NT2/D1 (cell line): ENCODE measurements at regions not wholly inside any gene's neighbourhood (a gene's known extent, or its start where the extent isn't known, plus 50 kb on each side); places are given as distances from the start of the nearest gene placed in this dataset.

Experiments used
- DNase-seq: peaks from one replicate; pipeline ENCODE4 v3.0.0-alpha.2; 2011; ENCODE audit warnings: low read depth, low spot score
- H3K27me3 ChIP-seq: 2 replicates; pipeline ENCODE4 v1.6.0; 2011; ENCODE audit warnings: mild to moderate bottlenecking; ENCODE audit not compliant: insufficient read length, insufficient read depth
- H3K36me3 ChIP-seq: 2 replicates; pipeline ENCODE4 v1.6.1; 2011; ENCODE audit warnings: mild to moderate bottlenecking, low read length, mixed read lengths; ENCODE audit not compliant: insufficient read depth, insufficient read length
- H3K4me1 ChIP-seq: 2 replicates; pipeline ENCODE4 v1.5.1; 2011; ENCODE audit not compliant: insufficient read depth, insufficient read length
- H3K4me3 ChIP-seq: 2 replicates; pipeline ENCODE4 v1.5.1; 2011; ENCODE audit warnings: low read depth; ENCODE audit not compliant: insufficient read length
- H3K9ac ChIP-seq: 2 replicates; pipeline ENCODE4 v1.6.0; 2011; ENCODE audit warnings: low read depth; ENCODE audit not compliant: insufficient read length
- H3K9me3 ChIP-seq: 2 replicates; pipeline ENCODE4 v1.5.1; 2011; ENCODE audit warnings: mild to moderate bottlenecking, low read length; ENCODE audit not compliant: insufficient read depth
- SUZ12 ChIP-seq: IDR thresholded peaks from 2 replicates; pipeline ENCODE4 v1.6.1; 2011; ENCODE audit not compliant: insufficient read length, insufficient read depth; ENCODE audit errors: extremely low read depth
- YY1 ChIP-seq: IDR thresholded peaks from 2 replicates; pipeline ENCODE4 v1.6.1; 2011; ENCODE audit not compliant: insufficient read length, insufficient read depth
- ZNF274 ChIP-seq: IDR thresholded peaks from 2 replicates; pipeline ENCODE4 v1.6.1; 2011; ENCODE audit warnings: mild to moderate bottlenecking, low read depth, low read length

GRCh38 chr20:40449974-40450616, 238.9 kb downstream of the MAFB start:
- H3K36me3 ChIP-seq: no peaks in the 10 kb centered on the region
- H3K9me3 ChIP-seq: peaks cover 9% of the 10 kb centered on the region; the same call in 1 of the 2 replicates
- H3K27me3 ChIP-seq: no peaks in the 10 kb centered on the region
- no peak for DNase-seq
- no peaks in the 10 kb centered on the region for H3K4me1 ChIP-seq
- TF ChIP-seq YY1: no peak
- no peak for TF ChIP-seq ZNF274
- no peak for TF ChIP-seq SUZ12
- H3K9ac ChIP-seq: no peak overlapping the region
- H3K4me3 ChIP-seq: no peak overlapping the region

- no peak for DNase-seq
- no peaks in the 10 kb centered on the region for H3K36me3 ChIP-seq
- no peak overlapping the region for H3K4me3 ChIP-seq
- no peak overlapping the region for H3K9ac ChIP-seq
- H3K27me3 ChIP-seq: no peaks in the 10 kb centered on the region
- TF ChIP-seq YY1 (no peak), ZNF274 (no peak), SUZ12 (no peak)
- peaks cover 9% of the 10 kb centered on the region; the same call in 1 of the 2 replicates for H3K9me3 ChIP-seq
- peaks cover under 1% of the 10 kb centered on the region for H3K4me1 ChIP-seq
These were observed 239.8 kb downstream of the MAFB start for GRCh38 chr20:40449144-40449690.

GRCh38 chr20:40446888-40447287, 242.1 kb downstream of the MAFB start:
- peaks cover 4% of the 10 kb centered on the region for H3K4me1 ChIP-seq
- H3K9ac ChIP-seq: no peak overlapping the region
- no peak for DNase-seq
- H3K36me3 ChIP-seq: no peaks in the 10 kb centered on the region
- no peak overlapping the region for H3K4me3 ChIP-seq
- no peak for TF ChIP-seq SUZ12
- no peak for TF ChIP-seq YY1
- TF ChIP-seq ZNF274: no peak
- H3K27me3 ChIP-seq: no peaks in the 10 kb centered on the region
- no peaks in the 10 kb centered on the region for H3K9me3 ChIP-seq

GRCh38 chr20:40444516-40444915, 244.5 kb downstream of the MAFB start:
- H3K4me3 ChIP-seq: no peak overlapping the region
- H3K9me3 ChIP-seq: no peaks in the 10 kb centered on the region
- no peak for DNase-seq
- no peaks in the 10 kb centered on the region for H3K36me3 ChIP-seq
- TF ChIP-seq ZNF274 (no peak), YY1 (no peak)
- no peaks in the 10 kb centered on the region for H3K27me3 ChIP-seq
- peaks cover 4% of the 10 kb centered on the region for H3K4me1 ChIP-seq
- no peak overlapping the region for H3K9ac ChIP-seq

DNA sequence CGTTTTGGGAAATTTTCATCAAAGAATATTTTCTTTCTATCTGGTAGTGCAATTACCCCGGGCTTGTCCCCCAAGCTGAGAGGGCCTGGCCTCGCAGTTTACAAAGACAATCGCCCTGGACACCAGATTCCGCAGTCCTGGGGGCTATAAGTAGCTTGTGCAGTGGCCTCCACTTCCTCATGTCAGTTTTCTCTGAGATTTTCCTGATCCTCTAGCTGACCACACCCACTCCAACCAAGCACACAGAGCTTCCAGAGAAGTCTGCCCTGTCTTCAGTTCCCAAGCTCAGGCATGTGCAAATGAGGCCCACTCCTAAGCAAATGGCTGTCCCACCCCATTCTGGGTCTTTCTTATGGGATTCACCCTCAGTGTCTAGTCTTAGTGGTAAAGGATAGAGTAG, 245.3 kb downstream of the MAFB start:
- H3K4me3 ChIP-seq: no peak overlapping the region
- no peaks in the 10 kb centered on the region for H3K9me3 ChIP-seq
- TF ChIP-seq SUZ12: no peak
- TF ChIP-seq ZNF274: no peak
- TF ChIP-seq YY1: no peak
- no peaks in the 10 kb centered on the region for H3K36me3 ChIP-seq
- H3K4me1 ChIP-seq: peaks cover 4% of the 10 kb centered on the region
- DNase-seq: no peak
- no peak overlapping the region for H3K9ac ChIP-seq
- no peaks in the 10 kb centered on the region for H3K27me3 ChIP-seq

GRCh38 chr20:40442181-40442963, 246.7 kb downstream of the MAFB start:
- H3K9ac ChIP-seq: no peak overlapping the region
- H3K36me3 ChIP-seq: no peaks in the 10 kb centered on the region
- H3K4me3 ChIP-seq: no peak overlapping the region
- H3K9me3 ChIP-seq: no peaks in the 10 kb centered on the region
- no peak for DNase-seq
- no peaks in the 10 kb centered on the region for H3K27me3 ChIP-seq
- H3K4me1 ChIP-seq: peaks cover 4% of the 10 kb centered on the region
- no peak for TF ChIP-seq SUZ12
- no peak for TF ChIP-seq YY1
- TF ChIP-seq ZNF274: no peak

- DNase-seq: no peak
- no peaks in the 10 kb centered on the region for H3K27me3 ChIP-seq
- no peaks in the 10 kb centered on the region for H3K36me3 ChIP-seq
- peaks cover 4% of the 10 kb centered on the region for H3K4me1 ChIP-seq
- H3K9ac ChIP-seq: no peak overlapping the region
- no peaks in the 10 kb centered on the region for H3K9me3 ChIP-seq
- TF ChIP-seq ZNF274 (no peak), YY1 (no peak), SUZ12 (no peak)
- H3K4me3 ChIP-seq: no peak overlapping the region
These were observed 247.3 kb downstream of the MAFB start for GRCh38 chr20:40441771-40442170.
